SH-SY5Y (cell line): ENCODE measurements at regions not wholly inside any gene's neighbourhood (a gene's known extent, or its start where the extent isn't known, plus 50 kb on each side); places are given as distances from the start of the nearest gene placed in this dataset.

Experiments used
- GATA2 ChIP-seq: IDR thresholded peaks from 2 replicates; pipeline ENCODE4 v1.6.1; 2011; ENCODE audit warnings: mild to moderate bottlenecking, low read depth, low read length
- GATA3 ChIP-seq: IDR thresholded peaks from 2 replicates; pipeline ENCODE4 v1.6.1; 2011; ENCODE audit warnings: low read depth, mild to moderate bottlenecking, low read length, moderate library complexity

GRCh38 chr3:197407053-197407452 lies 108.6 kb upstream of the DLG1 start:
- TF ChIP-seq GATA3 (no peak), GATA2 (no peak)
